H9 (cell line): ENCODE measurements at regions not wholly inside any gene's neighbourhood (a gene's known extent, or its start where the extent isn't known, plus 50 kb on each side); places are given as distances from the start of the nearest gene placed in this dataset.

Experiments
- DNase-seq: peaks from one replicate; pipeline ENCODE4 v3.0.0-alpha.2; 2017
- H2AFZ ChIP-seq: one replicate; pipeline ENCODE4 v1.6.1; 2013; ENCODE audit warnings: mild to moderate bottlenecking, low read length, control low read depth, moderate library complexity
- H2AK5ac ChIP-seq: 2 replicates; pipeline ENCODE4 v1.6.1; 2013; ENCODE audit warnings: low read length, control low read depth, mixed read lengths; ENCODE audit not compliant: insufficient read length
- H2BK120ac ChIP-seq: one replicate; pipeline ENCODE4 v1.6.1; 2013; ENCODE audit warnings: low read depth, mild to moderate bottlenecking, low read length, control low read depth, inconsistent platforms; ENCODE audit not compliant: poor library complexity, severe bottlenecking
- H2BK12ac ChIP-seq: 2 replicates; pipeline ENCODE4 v1.6.1; 2013; ENCODE audit warnings: low read length, control low read depth, mixed read lengths, low read depth; ENCODE audit not compliant: insufficient read length
- H2BK15ac ChIP-seq: 2 replicates; pipeline ENCODE4 v1.6.1; 2013; ENCODE audit warnings: low read depth, low read length, control low read depth
- H2BK20ac ChIP-seq: one replicate; pipeline ENCODE4 v1.6.1; 2013; ENCODE audit warnings: low read depth, mild to moderate bottlenecking, low read length, control low read depth, inconsistent platforms; ENCODE audit not compliant: poor library complexity, severe bottlenecking
- H2BK5ac ChIP-seq: 2 replicates; pipeline ENCODE4 v1.6.1; 2013; ENCODE audit warnings: low read length, control low read depth, mixed read lengths; ENCODE audit not compliant: insufficient read length
- H3K14ac ChIP-seq: 2 replicates; pipeline ENCODE4 v1.6.1; 2013; ENCODE audit warnings: low read length, control low read depth; ENCODE audit not compliant: insufficient read depth
- H3K18ac ChIP-seq: 2 replicates; pipeline ENCODE4 v1.6.1; 2013; ENCODE audit warnings: low read depth, mild to moderate bottlenecking, mixed read lengths, low read length, control low read depth; ENCODE audit not compliant: insufficient read length
- H3K23ac ChIP-seq: 2 replicates; pipeline ENCODE4 v1.6.1; 2013; ENCODE audit warnings: low read length, control low read depth, mixed read lengths, low read depth; ENCODE audit not compliant: insufficient read length
- H3K23me2 ChIP-seq: 2 replicates; pipeline ENCODE4 v1.6.1; 2013; ENCODE audit warnings: low read depth, mild to moderate bottlenecking, mixed read lengths, low read length, control low read depth; ENCODE audit not compliant: insufficient read length, poor library complexity, severe bottlenecking
- H3K27ac ChIP-seq: 2 replicates; pipeline ENCODE4 v1.5.1; 2013; ENCODE audit warnings: low read length, control low read depth, mixed read lengths, low read depth; ENCODE audit not compliant: insufficient read length
- H3K27me3 ChIP-seq: 2 replicates; pipeline ENCODE4 v1.6.1; 2013; ENCODE audit warnings: low read length, control low read depth, inconsistent platforms; ENCODE audit not compliant: insufficient read depth
- H3K4ac ChIP-seq: 2 replicates; pipeline ENCODE4 v1.6.1; 2013; ENCODE audit warnings: low read depth, mild to moderate bottlenecking, control low read depth, inconsistent platforms, low read length, moderate library complexity
- H3K4me1 ChIP-seq: 2 replicates; pipeline ENCODE4 v1.6.1; 2013; ENCODE audit warnings: low read length, control low read depth, inconsistent platforms; ENCODE audit not compliant: insufficient read depth
- H3K4me2 ChIP-seq: 2 replicates; pipeline ENCODE4 v1.6.1; 2013; ENCODE audit warnings: low read length, control low read depth, mixed read lengths; ENCODE audit not compliant: insufficient read length, insufficient read depth
- H3K56ac ChIP-seq: 2 replicates; pipeline ENCODE4 v1.6.1; 2013; ENCODE audit warnings: low read depth, mild to moderate bottlenecking, mixed read lengths, low read length, control low read depth; ENCODE audit not compliant: insufficient read length
- H3K79me1 ChIP-seq: 2 replicates; pipeline ENCODE4 v1.6.1; 2013; ENCODE audit warnings: low read depth, mild to moderate bottlenecking, moderate library complexity, low read length, control low read depth, inconsistent platforms; ENCODE audit not compliant: insufficient read depth, poor library complexity, severe bottlenecking
- H3K79me2 ChIP-seq: 2 replicates; pipeline ENCODE4 v1.6.1; 2013; ENCODE audit warnings: low read length, control low read depth, inconsistent platforms; ENCODE audit not compliant: insufficient read depth
- H3K9ac ChIP-seq: 2 replicates; pipeline ENCODE4 v1.6.1; 2013; ENCODE audit warnings: low read length, control low read depth, mixed read lengths; ENCODE audit not compliant: insufficient read length; ENCODE audit errors: extremely low read depth
- H3K9me3 ChIP-seq: one replicate; pipeline ENCODE4 v1.6.1; 2013; ENCODE audit warnings: low read depth, low read length, inconsistent platforms; ENCODE audit not compliant: control insufficient read depth
- H3T11ph ChIP-seq: one replicate; pipeline ENCODE4 v1.6.1; 2013; ENCODE audit warnings: mild to moderate bottlenecking, low read length, control low read depth, inconsistent platforms
- H4K20me1 ChIP-seq: one replicate; pipeline ENCODE4 v1.6.1; 2013; ENCODE audit not compliant: control insufficient read depth, insufficient read length, insufficient read depth
- H4K5ac ChIP-seq: 2 replicates; pipeline ENCODE4 v1.6.1; 2013; ENCODE audit warnings: low read depth, mild to moderate bottlenecking, mixed read lengths, low read length, control low read depth; ENCODE audit not compliant: insufficient read length
- H4K8ac ChIP-seq: replicated peaks from 2 replicates; pipeline ENCODE4 v1.6.1; 2013; ENCODE audit warnings: low read length, control low read depth, mixed read lengths, low read depth; ENCODE audit not compliant: insufficient read length
- H4K91ac ChIP-seq: 2 replicates; pipeline ENCODE4 v1.6.1; 2013; ENCODE audit warnings: low read depth, mild to moderate bottlenecking, moderate library complexity, mixed read lengths, low read length, control low read depth; ENCODE audit not compliant: insufficient read length
- H3K27ac Mint-ChIP-seq, 3 experiments: 2 replicates in 2 of 3; 3 replicates in 1 of 3; pipeline ENCODE4 v1.8.0; 2020 to 2021; ENCODE audit warnings: mixed read lengths in 3 of 3, mild to moderate bottlenecking in 1 of 3, moderate library complexity in 1 of 3
- H3K27me3 Mint-ChIP-seq: 2 replicates; pipeline ENCODE4 v1.8.0; 2021; ENCODE audit warnings: low read depth, mild to moderate bottlenecking, moderate library complexity, mixed read lengths
- H3K36me3 Mint-ChIP-seq, 3 experiments: 2 replicates in 2 of 3; 3 replicates in 1 of 3; pipeline ENCODE4 v1.8.0; 2020 to 2021; ENCODE audit warnings: low read depth in 3 of 3, mixed read lengths in 3 of 3; ENCODE audit not compliant: insufficient read depth in 1 of 3
- H3K4me1 Mint-ChIP-seq, 2 experiments: 2 replicates each; pipeline ENCODE4 v1.8.0; 2020; ENCODE audit warnings: mixed read lengths in 2 of 2
- H3K4me3 Mint-ChIP-seq, 2 experiments: 2 replicates in 1 of 2; 3 replicates in 1 of 2; pipeline ENCODE4 v1.8.0; 2020 to 2021; ENCODE audit warnings: mild to moderate bottlenecking in 2 of 2, mixed read lengths in 2 of 2, moderate library complexity in 1 of 2
- H3K9me3 Mint-ChIP-seq, 2 experiments: 2 replicates in 1 of 2; 3 replicates in 1 of 2; pipeline ENCODE4 v1.8.0; 2020; ENCODE audit warnings: mild to moderate bottlenecking in 2 of 2, mixed read lengths in 2 of 2, moderate library complexity in 1 of 2
- WGBS: extraction: QIAGEN DNeasy Blood & Tissue Kit; methylation state at CpG from one replicate; pipeline ENCODE4 v1.1.7; 2013; ENCODE audit warnings: missing lambda C conversion rate, low lambda C conversion rate, mixed read lengths; ENCODE audit not compliant: insufficient read length; ENCODE audit errors: extremely low coverage; 5-methylcytosine and 5-hydroxymethylcytosine counted together
- TF ChIP-seq, protein P1 (sequence below): fragments of 200-600 bp; sonication (generic); conservative IDR thresholded peaks from 3 replicates; pipeline ENCODE4 v1.8.0; 2021; ENCODE audit warnings: antibody characterized with exemption, mild to moderate bottlenecking

- Histone ChIP-seq H4K91ac (no peak overlapping the region), H2AK5ac (no peak overlapping the region), H2BK120ac (no peak overlapping the region), H3K56ac (no peak overlapping the region), H3K14ac (no peak overlapping the region), H3K79me1 (no peaks in the 10 kb centered on the region), H2AFZ (no peak overlapping the region), H2BK5ac (peak overlapping the region; percentile 48), H2BK15ac (no peak overlapping the region), H2BK20ac (no peak overlapping the region), H2BK12ac (no peak overlapping the region), H3T11ph (no peak overlapping the region), H3K23ac (no peak overlapping the region), H3K4me1 (no peaks in the 10 kb centered on the region; the same call in 1 of the 2 replicates), H4K5ac (no peak overlapping the region), H3K4me2 (no peak overlapping the region), H4K20me1 (no peaks in the 10 kb centered on the region), H3K27ac (no peak overlapping the region), H3K18ac (no peak overlapping the region), H3K27me3 (no peaks in the 10 kb centered on the region), H4K8ac (no peak overlapping the region), H3K9me3 (no peaks in the 10 kb centered on the region), H3K79me2 (no peaks in the 10 kb centered on the region), H3K23me2 (no peaks in the 10 kb centered on the region), H3K4ac (no peak overlapping the region), H3K9ac (no peak overlapping the region)
- no peak for DNase-seq
- no peaks in the 10 kb centered on the region; a peak in 1 of 4 replicates for H3K4me1 Mint-ChIP-seq
- WGBS: no CpG with 5 or more reads among the region's 3 CpGs
- TF ChIP-seq, protein P1, sequence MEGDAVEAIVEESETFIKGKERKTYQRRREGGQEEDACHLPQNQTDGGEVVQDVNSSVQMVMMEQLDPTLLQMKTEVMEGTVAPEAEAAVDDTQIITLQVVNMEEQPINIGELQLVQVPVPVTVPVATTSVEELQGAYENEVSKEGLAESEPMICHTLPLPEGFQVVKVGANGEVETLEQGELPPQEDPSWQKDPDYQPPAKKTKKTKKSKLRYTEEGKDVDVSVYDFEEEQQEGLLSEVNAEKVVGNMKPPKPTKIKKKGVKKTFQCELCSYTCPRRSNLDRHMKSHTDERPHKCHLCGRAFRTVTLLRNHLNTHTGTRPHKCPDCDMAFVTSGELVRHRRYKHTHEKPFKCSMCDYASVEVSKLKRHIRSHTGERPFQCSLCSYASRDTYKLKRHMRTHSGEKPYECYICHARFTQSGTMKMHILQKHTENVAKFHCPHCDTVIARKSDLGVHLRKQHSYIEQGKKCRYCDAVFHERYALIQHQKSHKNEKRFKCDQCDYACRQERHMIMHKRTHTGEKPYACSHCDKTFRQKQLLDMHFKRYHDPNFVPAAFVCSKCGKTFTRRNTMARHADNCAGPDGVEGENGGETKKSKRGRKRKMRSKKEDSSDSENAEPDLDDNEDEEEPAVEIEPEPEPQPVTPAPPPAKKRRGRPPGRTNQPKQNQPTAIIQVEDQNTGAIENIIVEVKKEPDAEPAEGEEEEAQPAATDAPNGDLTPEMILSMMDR: no peak
- H3K27me3 Mint-ChIP-seq: no peaks in the 10 kb centered on the region
- H3K27ac Mint-ChIP-seq: no peak overlapping the region
- H3K9me3 Mint-ChIP-seq: no peaks in the 10 kb centered on the region
- no peaks in the 10 kb centered on the region for H3K36me3 Mint-ChIP-seq
- H3K4me3 Mint-ChIP-seq: no peak overlapping the region
Observed at GRCh38 chr11:109734566-109734965, 312.6 kb downstream of the C11orf87 start.
